SK-N-SH (cell line): ENCODE measurements at regions not wholly inside any gene's neighbourhood (a gene's known extent, or its start where the extent isn't known, plus 50 kb on each side); places are given as distances from the start of the nearest gene placed in this dataset.

Experiments
- CTCF ChIA-PET: fragments of 300-600, 350-600 bp; formaldehyde crosslinking; extraction: SDS; loops from one replicate; lab custom pipeline; 2021; lab: Yijun Ruan, JAX
- POLR2A ChIA-PET: fragments of 350-600 bp; sonication (Branson Sonifier 250); formaldehyde crosslinking; extraction: SDS; loops from one replicate; lab custom pipeline; 2020; ENCODE audit warnings: antibody characterized with exemption, inconsistent platforms; lab: Yijun Ruan, JAX
- DNase-seq: peaks from one replicate; pipeline ENCODE4 v3.0.0; 2012
- H2AFZ ChIP-seq: fragments of 200-600 bp; sonication (generic); 2 replicates; pipeline ENCODE4 v1.8.1; 2016; ENCODE audit warnings: antibody characterized with exemption, mild to moderate bottlenecking, low read depth
- H3F3A ChIP-seq: fragments of 200-600 bp; sonication (generic); replicated peaks from 2 replicates; pipeline ENCODE3; 2016; ENCODE audit warnings: antibody characterized with exemption, mild to moderate bottlenecking; ENCODE audit not compliant: insufficient read depth
- H3K27ac ChIP-seq, 2 experiments: fragments of 200-500 bp in 1 of 2; fragments of 200-600 bp in 1 of 2; sonication (Bioruptor generic) in 1 of 2; sonication (generic), shearing (Covaris generic) in 1 of 2; 2 replicates each; pipeline versions ENCODE4 v1.5.1 to v1.6.1; 2014 to 2016; ENCODE audit warnings: low read depth in 2 of 2, inconsistent platforms in 1 of 2, low read length in 1 of 2, mild to moderate bottlenecking in 1 of 2, mixed read lengths in 1 of 2
- H3K27me3 ChIP-seq: fragments of 200-600 bp; sonication (generic), shearing (Covaris generic); 2 replicates; pipeline ENCODE4 v1.6.1; 2016; ENCODE audit warnings: mixed run types; ENCODE audit not compliant: insufficient read depth
- H3K36me3 ChIP-seq, 2 experiments: fragments of 200-500 bp in 1 of 2; fragments of 200-600 bp in 1 of 2; sonication (Bioruptor generic) in 1 of 2; sonication (generic) in 1 of 2; replicated peaks in 1 of 2; 2 replicates each; pipeline versions ENCODE3 to v1.5.1; 2014 to 2016; ENCODE audit warnings: low read length in 1 of 2, mild to moderate bottlenecking in 1 of 2; ENCODE audit not compliant: insufficient read depth in 2 of 2, control insufficient read depth in 1 of 2
- H3K4me1 ChIP-seq, 2 experiments: fragments of 200-500 bp in 1 of 2; fragments of 200-600 bp in 1 of 2; sonication (Bioruptor generic) in 1 of 2; sonication (generic), shearing (Covaris generic) in 1 of 2; 2 replicates each; pipeline versions ENCODE4 v1.5.1 to v1.6.1; 2014 to 2016; ENCODE audit warnings: low read depth in 1 of 2, low read length in 1 of 2, mixed run types in 1 of 2; ENCODE audit not compliant: insufficient read depth in 2 of 2, control insufficient read depth in 1 of 2
- H3K4me2 ChIP-seq: fragments of 200-600 bp; sonication (generic), shearing (Covaris generic); 2 replicates; pipeline ENCODE4 v1.6.1; 2017; ENCODE audit warnings: mixed run types
- H3K4me3 ChIP-seq, 2 experiments: fragments of 200-500 bp in 1 of 2; fragments of 200-600 bp in 1 of 2; sonication (Bioruptor generic) in 1 of 2; sonication (generic), shearing (Covaris generic) in 1 of 2; 2 replicates each; pipeline versions ENCODE4 v1.5.1 to v1.8.1; 2014 to 2016; ENCODE audit warnings: low read depth in 2 of 2, inconsistent platforms in 1 of 2, low read length in 1 of 2, mild to moderate bottlenecking in 1 of 2, mixed read lengths in 1 of 2, moderate library complexity in 1 of 2
- H3K79me2 ChIP-seq: fragments of 200-600 bp; sonication (generic); 2 replicates; pipeline ENCODE4 v1.8.1; 2017; ENCODE audit warnings: mild to moderate bottlenecking; ENCODE audit not compliant: insufficient read depth
- H3K9ac ChIP-seq: fragments of 200-600 bp; sonication (generic); 2 replicates; pipeline ENCODE4 v1.6.1; 2017; ENCODE audit warnings: mixed run types
- H3K9me2 ChIP-seq: fragments of 200-600 bp; sonication (generic); 2 replicates; pipeline ENCODE4 v1.6.1; 2017; ENCODE audit warnings: mixed run types
- H3K9me3 ChIP-seq: fragments of 200-600 bp; sonication (generic); 2 replicates; pipeline ENCODE4 v1.6.1; 2017; ENCODE audit warnings: mixed run types, mild to moderate bottlenecking, moderate library complexity
- H4K20me1 ChIP-seq: fragments of 200-600 bp; sonication (generic); 2 replicates; pipeline ENCODE4 v1.6.1; 2017; ENCODE audit warnings: mild to moderate bottlenecking, mixed run types; ENCODE audit not compliant: insufficient read depth
- ELF1 ChIP-seq: IDR thresholded peaks from 2 replicates; pipeline ENCODE4 v1.4.0; 2012
- EP300 ChIP-seq, 2 experiments: IDR thresholded peaks; 2 replicates each; pipeline versions ENCODE4 v1.4.0 to v1.6.1; 2012; ENCODE audit warnings: borderline replicate concordance in 1 of 2, low read depth in 1 of 2, low read length in 1 of 2
- FOXJ3 ChIP-seq: sonication (generic); formaldehyde crosslinking; IDR thresholded peaks from 2 replicates; pipeline ENCODE4 v1.5.1; 2020; ENCODE audit warnings: mild to moderate bottlenecking, missing genetic modification reagents
- FOXM1 ChIP-seq: IDR thresholded peaks from 2 replicates; pipeline ENCODE4 v1.4.0; 2012; ENCODE audit warnings: low read depth, mild to moderate bottlenecking
- GABPA ChIP-seq: IDR thresholded peaks from 2 replicates; pipeline ENCODE4 v1.4.0; 2012; ENCODE audit warnings: low read depth, mild to moderate bottlenecking
- IRF3 ChIP-seq: fragments of 150-350 bp; IDR thresholded peaks from 2 replicates; pipeline ENCODE4 v1.6.1; 2016; ENCODE audit warnings: mild to moderate bottlenecking, low read depth, low read length
- MEF2A ChIP-seq: IDR thresholded peaks from 2 replicates; pipeline ENCODE4 v1.4.0; 2012; ENCODE audit warnings: low read depth, borderline replicate concordance
- MXI1 ChIP-seq: IDR thresholded peaks from 2 replicates; pipeline ENCODE4 v1.6.1; 2012; ENCODE audit warnings: mild to moderate bottlenecking, low read depth, low read length, improper control_type of control experiment
- NFIC ChIP-seq: IDR thresholded peaks from 2 replicates; pipeline ENCODE4 v1.4.0; 2012; ENCODE audit warnings: borderline replicate concordance
- RCOR1 ChIP-seq: fragments of 150-350 bp; IDR thresholded peaks from 2 replicates; pipeline ENCODE4 v1.6.1; 2017; ENCODE audit warnings: antibody characterized with exemption, low read length
- REST ChIP-seq: IDR thresholded peaks from 2 replicates; pipeline ENCODE4 v1.6.1; 2012; ENCODE audit warnings: mild to moderate bottlenecking, low read depth, low read length, moderate library complexity
- RFX5 ChIP-seq: IDR thresholded peaks from 2 replicates; pipeline ENCODE4 v1.6.1; 2012; ENCODE audit warnings: mild to moderate bottlenecking, improper control_type of control experiment, low read length
- RXRA ChIP-seq: IDR thresholded peaks from 2 replicates; pipeline ENCODE4 v1.4.0; 2012; ENCODE audit warnings: low read depth, mild to moderate bottlenecking, borderline replicate concordance
- SIN3A ChIP-seq: IDR thresholded peaks from 2 replicates; pipeline ENCODE4 v1.6.1; 2012; ENCODE audit warnings: low read depth, mild to moderate bottlenecking, low read length, moderate library complexity, borderline replicate concordance
- SMC3 ChIP-seq: IDR thresholded peaks from 2 replicates; pipeline ENCODE4 v1.6.1; 2012; ENCODE audit warnings: low read depth, low read length, improper control_type of control experiment
- USF1 ChIP-seq: IDR thresholded peaks from 2 replicates; pipeline ENCODE4 v1.4.0; 2012; ENCODE audit warnings: low read depth, borderline replicate concordance
- WGBS: methylation state at CpG from one replicate; pipeline ENCODE4 v1.1.6; 2017; ENCODE audit warnings: low lambda C conversion rate; 5-methylcytosine and 5-hydroxymethylcytosine counted together

GRCh38 chr9:11469745-11470144, 856.9 kb upstream of the PTPRD start:
- no peak overlapping the region for H3K4me2 ChIP-seq
- CTCF ChIA-PET: no interaction called here
- WGBS: 6% methylated on average over 1 of the region's 1 CpG
- no peaks in the 10 kb centered on the region for H3K36me3 ChIP-seq
- TF ChIP-seq RXRA (no peak), ELF1 (no peak), MXI1 (no peak), REST (no peak), USF1 (no peak), NFIC (no peak), RFX5 (no peak), RCOR1 (no peak), IRF3 (no peak), FOXM1 (no peak), SMC3 (no peak), MEF2A (no peak), FOXJ3 (CRISPR knock-in tag) (no peak), GABPA (no peak), SIN3A (no peak), EP300 (IDR thresholded peaks at IDR 0.05; ENCODE audit: borderline replicate concordance in 1 of 2, low read depth in 1 of 2, low read length in 1 of 2) (no peak)
- H3K79me2 ChIP-seq: no peaks in the 10 kb centered on the region
- no peaks in the 10 kb centered on the region for H3K4me1 ChIP-seq
- no peaks in the 10 kb centered on the region for H3K9me3 ChIP-seq
- H3K9me2 ChIP-seq: no peaks in the 10 kb centered on the region
- POLR2A ChIA-PET: no interaction called here
- no peak overlapping the region for H2AFZ ChIP-seq
- H3F3A ChIP-seq: no peaks in the 10 kb centered on the region
- no peaks in the 10 kb centered on the region for H3K27me3 ChIP-seq
- H3K9ac ChIP-seq: no peak overlapping the region
- H3K27ac ChIP-seq: no peak overlapping the region
- no peak overlapping the region for H3K4me3 ChIP-seq
- no peak for DNase-seq
- no peaks in the 10 kb centered on the region for H4K20me1 ChIP-seq
